ENCODE measurements at regions not wholly inside any gene's neighbourhood (a gene's known extent, or its start where the extent isn't known, plus 50 kb on each side); places are given as distances from the start of the nearest gene placed in this dataset.

GRCh38 chr5:112569596-112569995, 150.5 kb upstream of the EPB41L4A start:
- no peak for TF ChIP-seq CTCF (IDR thresholded peaks at IDR 0.05)
- no peak for TF ChIP-seq ZFX (IDR thresholded peaks at IDR 0.05; ENCODE audit: borderline replicate concordance)
- no peak overlapping the region for H3K27ac ChIP-seq

- no peak overlapping the region for H3K27ac ChIP-seq
- TF ChIP-seq CTCF (IDR thresholded peaks at IDR 0.05) = no peak
- TF ChIP-seq ZFX (IDR thresholded peaks at IDR 0.05; ENCODE audit: borderline replicate concordance) = no peak
Observed at GRCh38 chr5:112570708-112571444, 151.8 kb upstream of the EPB41L4A start.

- TF ChIP-seq CTCF (IDR thresholded peaks at IDR 0.05) (no peak), ZFX (IDR thresholded peaks at IDR 0.05; ENCODE audit: borderline replicate concordance) (no peak)
- no peak overlapping the region for H3K27ac ChIP-seq
Observed at GRCh38 chr5:112573441-112573840, 154.4 kb upstream of the EPB41L4A start.

GRCh38 chr5:112574536-112574935, 155.5 kb upstream of the EPB41L4A start:
- H3K27ac ChIP-seq = no peak overlapping the region
- TF ChIP-seq CTCF (IDR thresholded peaks at IDR 0.05) (no peak), ZFX (IDR thresholded peaks at IDR 0.05; ENCODE audit: borderline replicate concordance) (no peak)

- TF ChIP-seq CTCF (IDR thresholded peaks at IDR 0.05) (no peak), ZFX (IDR thresholded peaks at IDR 0.05; ENCODE audit: borderline replicate concordance) (no peak)
- no peak overlapping the region for H3K27ac ChIP-seq
Observed at GRCh38 chr5:112576298-112576925, 157.3 kb upstream of the EPB41L4A start.

- TF ChIP-seq CTCF (IDR thresholded peaks at IDR 0.05) = no peak
- no peak for TF ChIP-seq ZFX (IDR thresholded peaks at IDR 0.05; ENCODE audit: borderline replicate concordance)
- no peak overlapping the region for H3K27ac ChIP-seq
Observed at GRCh38 chr5:112579599-112580170, 158.0 kb upstream of the APC start.

GRCh38 chr5:112581811-112582320, 155.8 kb upstream of the APC start:
- no peak for TF ChIP-seq ZFX (IDR thresholded peaks at IDR 0.05; ENCODE audit: borderline replicate concordance)
- no peak for TF ChIP-seq CTCF (IDR thresholded peaks at IDR 0.05)
- no peak overlapping the region for H3K27ac ChIP-seq
